Stimulated activated CD4-positive, alpha-beta T cell treated with anti-CD3 and anti-CD28 coated beads, Interleukin-1b, Interleukin-23, amount 100 ng/mL, for 48 hours (primary cell): ENCODE measurements at regions not wholly inside any gene's neighbourhood (a gene's known extent, or its start where the extent isn't known, plus 50 kb on each side); places are given as distances from the start of the nearest gene placed in this dataset.

Experiments
- DNase-seq: peaks from one replicate; pipeline ENCODE4 v3.0.0-alpha.2; 2020

DNA sequence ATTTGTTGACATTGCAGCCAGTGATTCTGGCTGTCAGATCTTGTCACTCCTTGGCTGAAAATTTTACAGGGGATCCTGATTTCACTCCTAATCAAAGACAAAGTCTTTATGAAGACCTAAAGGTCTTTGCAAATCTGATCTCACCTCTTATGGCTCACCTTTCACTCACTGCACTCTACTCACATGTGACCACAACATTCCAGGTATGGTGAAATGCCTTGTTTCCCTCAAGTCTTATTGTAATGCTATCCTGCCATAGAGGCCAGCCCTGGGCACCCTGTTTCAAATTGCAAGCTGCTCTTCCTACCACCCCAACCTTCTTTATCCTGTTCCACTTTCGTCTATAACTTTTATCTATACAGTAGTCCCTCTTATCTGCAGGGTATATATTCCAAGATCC is 200.1 kb downstream of the NDFIP2 start:
- no peak for DNase-seq

DNA sequence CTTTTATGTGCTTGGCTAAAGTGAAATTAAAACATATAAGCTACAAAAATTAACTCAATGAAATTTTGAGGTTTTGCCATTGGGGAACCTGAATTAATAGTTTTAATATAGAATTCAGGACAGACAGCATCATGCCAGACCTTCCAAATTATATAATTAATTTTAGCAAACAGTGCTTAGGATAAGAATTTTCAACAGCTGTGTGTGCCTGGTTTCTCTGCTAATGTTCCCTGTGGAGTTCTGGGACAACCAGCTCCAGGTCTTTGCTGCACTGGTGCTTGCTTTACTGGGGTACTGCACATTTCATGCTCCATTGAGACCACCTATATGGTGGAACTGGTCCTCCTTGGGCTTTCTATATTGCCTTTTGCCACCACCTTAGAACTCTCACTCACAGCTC is 199.5 kb downstream of the NDFIP2 start:
- DNase-seq = no peak

- peak; percentile 22 for DNase-seq
Observed at GRCh38 chr13:79679334-79679733, 198.4 kb downstream of the NDFIP2 start.

GRCh38 chr13:79678100-79678499 is 197.1 kb downstream of the NDFIP2 start:
- DNase-seq = no peak

DNA sequence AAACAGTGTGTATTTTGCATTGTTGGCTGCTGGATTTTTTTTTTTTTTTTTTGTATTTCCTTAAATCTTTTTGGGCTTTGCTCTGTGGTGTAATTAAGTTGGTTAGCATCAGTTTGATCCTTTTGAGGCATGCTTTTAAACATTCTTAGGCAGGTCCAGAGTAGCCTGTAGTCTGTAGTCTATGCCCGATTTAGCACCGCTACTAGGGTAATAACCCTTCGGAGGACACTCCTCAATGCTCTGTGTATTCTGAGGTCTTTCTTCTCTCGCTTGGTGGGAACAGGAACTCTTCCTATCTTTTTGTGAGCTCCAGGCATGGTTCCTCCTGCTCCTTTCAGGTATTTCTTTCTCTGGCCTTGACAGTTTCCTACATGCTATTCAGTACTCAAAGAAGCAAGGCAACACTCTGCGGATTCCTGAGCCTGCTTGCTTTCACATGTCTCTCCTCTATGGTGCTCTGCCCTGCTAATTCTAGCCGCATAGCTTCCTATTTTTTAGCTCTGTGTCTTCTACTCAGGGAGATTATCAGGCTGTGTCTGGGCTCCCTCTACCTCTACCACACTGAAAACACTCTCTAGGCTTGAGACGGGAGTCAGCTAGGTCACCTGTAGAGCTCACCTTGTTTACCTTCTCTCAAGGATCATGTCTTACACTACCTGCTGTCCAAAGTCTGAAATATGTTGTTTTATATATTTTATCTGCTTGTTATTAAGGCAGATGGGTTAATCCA is 195.1 kb downstream of the NDFIP2 start:
- no peak for DNase-seq

GRCh38 chr13:79674765-79675515 is 194.0 kb downstream of the NDFIP2 start:
- DNase-seq = no peak

DNA sequence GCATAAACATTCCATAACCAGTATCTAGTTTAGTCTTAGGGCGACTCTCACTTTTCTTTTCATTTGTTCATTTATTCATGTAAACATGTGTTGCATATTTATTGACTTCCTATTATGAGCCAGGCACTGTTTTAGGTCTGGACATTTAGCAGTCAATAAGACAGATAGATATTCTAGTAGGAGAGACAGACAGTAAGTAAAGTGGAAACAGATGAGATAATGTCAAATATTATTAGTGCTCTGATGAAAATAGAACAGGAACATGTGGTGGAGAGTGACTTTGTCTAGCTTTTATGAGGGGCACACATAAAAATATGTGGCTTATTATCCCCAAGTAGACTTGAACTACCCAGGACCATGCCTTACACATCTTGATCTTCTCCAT is 193.0 kb downstream of the NDFIP2 start:
- DNase-seq = no peak

DNA sequence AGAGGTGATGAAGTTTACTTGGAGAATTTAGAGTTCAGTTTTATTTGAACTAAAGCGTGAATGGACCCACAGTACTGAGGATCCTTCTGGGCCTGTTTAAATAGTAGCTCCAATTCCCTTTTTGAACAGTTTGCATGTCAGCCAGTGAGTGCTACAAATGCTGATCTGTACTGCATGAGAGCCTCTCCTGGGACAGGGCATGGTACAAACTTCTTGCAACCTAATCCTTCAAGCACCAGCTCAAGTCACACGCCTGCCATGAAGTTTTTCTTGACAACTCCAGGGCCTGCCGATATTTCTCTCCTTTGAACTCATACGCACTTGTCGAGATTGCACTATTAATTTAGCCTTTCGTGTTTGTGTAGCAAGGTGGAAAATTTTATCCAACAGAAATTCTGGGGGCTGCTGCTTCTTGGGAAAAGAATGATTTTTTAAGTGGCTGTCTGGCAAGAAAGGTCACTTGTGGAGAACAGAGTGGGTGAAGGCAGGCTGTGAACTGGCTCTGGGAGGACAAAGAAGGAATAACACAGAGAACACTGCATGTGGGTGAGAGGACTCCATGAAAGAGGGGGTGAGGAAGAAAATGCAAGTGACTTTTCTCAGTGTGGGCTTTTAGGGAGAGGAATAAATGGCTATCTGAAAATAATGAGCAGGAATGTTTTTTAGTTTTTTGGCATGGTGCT is 192.5 kb downstream of the NDFIP2 start:
- no peak for DNase-seq

DNA sequence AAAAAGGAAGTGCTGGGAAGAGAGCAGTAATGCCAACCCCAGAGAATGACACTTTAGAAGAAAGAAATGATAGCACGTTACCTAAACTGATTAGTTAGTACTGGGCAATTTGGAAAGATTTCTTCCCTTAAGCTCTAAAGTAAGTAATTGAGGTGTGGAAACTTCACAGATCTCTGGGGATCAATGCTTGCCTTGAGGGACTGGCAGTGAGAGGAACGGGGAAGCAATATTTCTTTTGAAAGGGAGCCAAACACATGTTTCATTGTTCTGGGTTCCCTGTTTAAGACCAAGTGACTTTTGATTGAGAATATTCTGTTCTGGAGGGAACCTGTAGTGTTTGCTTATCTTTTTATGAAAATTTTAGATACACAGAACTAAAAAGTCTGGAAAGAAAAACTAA is 190.5 kb downstream of the NDFIP2 start:
- no peak for DNase-seq

- DNase-seq = no peak
Observed at GRCh38 chr13:79668201-79668752, 187.3 kb downstream of the NDFIP2 start.

DNA sequence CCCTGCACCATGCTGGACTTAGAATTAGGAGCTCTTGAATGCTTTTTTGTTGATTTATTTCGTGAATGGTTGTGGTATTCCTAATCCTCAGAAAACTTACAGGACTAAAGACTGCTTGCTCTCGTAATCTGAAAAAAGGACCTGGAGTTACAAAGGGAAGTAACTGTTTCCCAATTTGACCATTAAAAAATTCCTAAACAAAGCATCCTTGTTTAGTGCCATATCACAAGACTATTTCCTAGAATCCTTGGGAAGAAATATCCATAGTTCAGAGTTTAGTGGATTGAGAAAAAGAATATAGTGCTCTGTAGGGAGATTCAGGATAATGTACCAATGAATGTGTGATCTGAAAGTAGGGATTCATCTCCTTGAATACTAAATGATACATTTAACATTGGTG is 186.8 kb downstream of the NDFIP2 start:
- no peak for DNase-seq

- DNase-seq = no peak
Observed at GRCh38 chr13:79663977-79664636, 183.2 kb downstream of the NDFIP2 start.

GRCh38 chr13:79663435-79663834 is 182.5 kb downstream of the NDFIP2 start:
- no peak for DNase-seq

DNA sequence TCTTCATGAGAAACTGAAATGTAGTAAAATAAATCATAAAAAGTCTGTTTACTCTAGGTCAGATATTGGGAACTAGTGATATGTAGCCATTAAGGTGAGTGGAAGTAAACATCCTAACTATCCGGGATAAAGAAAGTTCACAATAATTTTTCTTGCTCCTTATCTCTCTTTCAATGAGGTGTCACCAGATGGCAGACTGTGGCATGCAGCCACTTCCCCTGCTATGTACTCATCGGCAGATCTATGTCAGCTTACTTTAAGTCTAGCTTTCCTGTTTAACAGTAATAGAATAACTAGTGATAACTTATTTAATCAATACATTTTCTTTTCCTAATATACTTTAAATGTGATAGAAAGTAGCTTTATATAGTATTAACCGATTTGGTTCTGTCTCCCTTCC is 181.9 kb downstream of the NDFIP2 start:
- no peak for DNase-seq

DNA sequence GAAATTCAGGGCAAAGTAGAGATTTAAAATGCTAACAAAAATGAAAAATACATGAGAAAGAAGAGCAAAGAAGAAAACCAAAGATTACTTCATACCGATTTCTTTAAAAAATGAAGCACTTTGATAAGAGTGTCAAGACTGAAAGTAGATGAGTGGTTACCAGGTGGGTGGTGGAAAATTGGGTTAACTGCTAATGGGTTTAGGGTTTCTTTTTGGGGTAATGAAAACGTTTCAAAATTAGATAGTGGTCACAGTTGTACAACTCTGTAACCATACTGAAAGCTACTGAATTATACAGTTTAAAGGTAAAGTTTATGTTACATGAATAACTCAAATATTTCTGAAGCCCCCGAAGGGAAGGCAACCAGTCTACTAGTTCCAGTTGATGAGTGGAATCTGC is 179.4 kb downstream of the NDFIP2 start:
- DNase-seq = no peak

DNA sequence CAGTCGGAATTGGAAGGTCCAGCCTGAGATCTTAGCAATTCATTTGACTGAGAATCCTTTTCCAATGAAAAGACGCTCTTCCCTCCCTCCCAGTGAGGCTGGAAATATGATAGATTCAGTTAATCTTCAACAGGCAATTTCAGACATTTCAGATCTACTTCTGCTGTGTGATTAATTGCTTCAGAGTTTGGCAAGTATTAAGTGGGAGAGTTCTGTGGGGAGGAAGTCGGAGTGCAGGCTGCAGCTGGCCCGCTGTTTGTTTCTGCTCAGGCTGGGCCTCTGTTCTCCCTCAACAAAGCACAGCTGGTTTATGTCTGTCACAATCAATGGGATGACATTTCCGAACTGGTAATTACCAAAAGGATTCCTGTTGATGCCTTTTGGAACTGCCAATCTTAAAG is 178.2 kb downstream of the NDFIP2 start:
- DNase-seq = no peak

GRCh38 chr13:79658333-79658975 is 177.5 kb downstream of the NDFIP2 start:
- no peak for DNase-seq

GRCh38 chr13:79655509-79655908 is 174.6 kb downstream of the NDFIP2 start:
- no peak for DNase-seq

DNA sequence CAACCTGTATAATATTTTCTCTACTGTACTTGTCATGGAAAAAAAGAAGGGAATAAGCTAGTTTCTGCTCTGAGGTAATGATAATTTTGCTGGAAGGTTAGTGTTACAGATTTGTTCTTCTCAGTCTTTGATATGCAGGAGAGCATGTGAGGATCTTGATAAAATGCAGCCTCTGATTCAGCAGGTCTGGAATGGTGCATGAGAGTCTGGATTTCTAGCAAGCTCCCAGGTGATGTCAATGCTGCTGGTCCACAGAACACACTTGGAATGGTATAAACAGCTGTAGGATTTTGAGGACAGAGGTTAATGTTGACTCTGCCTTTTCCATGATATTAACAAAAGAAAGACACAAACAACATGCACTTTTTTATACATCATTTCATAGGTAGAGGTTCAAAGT is 173.6 kb downstream of the NDFIP2 start:
- DNase-seq = no peak

DNA sequence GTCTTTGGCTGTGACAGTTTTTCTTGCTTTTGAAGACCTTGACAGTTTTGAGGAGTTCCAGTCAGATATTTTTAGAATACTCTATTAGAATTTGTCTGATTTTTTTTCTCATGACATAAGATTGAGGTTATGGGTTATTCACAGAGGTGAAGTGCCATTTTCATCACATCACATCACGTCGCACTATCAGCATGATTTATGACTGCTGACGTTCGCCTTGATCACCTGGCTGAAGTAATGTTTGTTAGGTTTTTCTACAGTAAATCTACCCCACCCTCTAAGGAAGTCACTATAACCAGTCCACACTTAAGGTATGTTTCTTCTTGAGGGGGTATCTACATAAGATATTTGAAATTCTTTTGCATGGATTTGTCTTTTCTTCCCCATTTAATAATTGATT is 169.7 kb downstream of the NDFIP2 start:
- no peak for DNase-seq

GRCh38 chr13:79648191-79648590 is 167.2 kb downstream of the NDFIP2 start:
- no peak for DNase-seq

DNA sequence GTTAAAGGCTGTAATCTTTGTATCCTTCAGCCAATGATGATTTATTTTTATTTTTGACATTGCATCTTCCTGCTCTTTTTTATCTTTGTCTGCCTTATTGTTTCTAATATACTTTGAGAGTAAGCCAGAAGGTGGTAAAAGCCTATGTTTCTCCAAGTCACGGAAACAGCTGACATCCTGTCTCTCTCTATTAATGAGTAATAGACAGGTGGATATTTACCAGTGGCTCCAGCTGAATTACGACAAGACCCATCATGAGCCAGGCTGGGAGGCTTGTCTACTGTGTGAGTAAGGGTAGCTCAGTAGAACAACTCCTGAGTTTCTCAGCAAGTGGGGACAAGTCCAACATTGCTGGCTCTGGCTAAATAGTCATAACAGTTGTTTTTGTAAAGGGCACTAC is 166.6 kb downstream of the NDFIP2 start:
- DNase-seq = no peak

GRCh38 chr13:79646880-79647279 is 165.9 kb downstream of the NDFIP2 start:
- DNase-seq = no peak
